K562 (cell line): ENCODE measurements at regions not wholly inside any gene's neighbourhood (a gene's known extent, or its start where the extent isn't known, plus 50 kb on each side); places are given as distances from the start of the nearest gene placed in this dataset.

Experiments used
- ATAC-seq: fragments of 200-7000 bp; cut with Tn5 transposase; 3 replicates; pipeline ENCODE4 v1.9.1; 2020; ENCODE audit warnings: moderate library complexity
- BruUV-seq: library from RNA; stranded (reverse); fragments of 400-500 nt; replicated peaks from 2 replicates; lab custom pipeline; 2021; lab: Mats Ljungman, UMichigan
- CTCF ChIA-PET: fragments of 300-600 bp; formaldehyde crosslinking; extraction: SDS; loops from one replicate; lab custom pipeline; 2021; ENCODE audit warnings: low intra/inter-chr PET ratio; lab: Yijun Ruan, JAX
- POLR2A ChIA-PET: fragments of 300-600, 350-650 bp; sonication (Branson Sonifier 250); formaldehyde crosslinking; extraction: SDS; loops from one replicate; lab custom pipeline; 2021; ENCODE audit warnings: antibody characterized with exemption, inconsistent platforms; lab: Yijun Ruan, JAX
- DNase-seq, 4 experiments: peaks; one replicate each; pipeline versions ENCODE4 v3.0.0 to v3.0.0-alpha.2; 2011 to 2018; ENCODE audit warnings: low spot score in 3 of 4, mixed read lengths in 3 of 4; ENCODE audit errors: extremely low read depth in 1 of 4
- FAIRE-seq: peaks from 2 replicates; lab custom pipeline; 2011; peaks lifted over from hg19 to GRCh38; lab: Jason Lieb, UNC
- H2AFZ ChIP-seq: 2 replicates; pipeline ENCODE4 v1.6.0; 2011; ENCODE audit warnings: low read depth, low read length, control low read depth, inconsistent platforms
- H3K27ac ChIP-seq: fragments of 200-600 bp; 3 replicates; pipeline ENCODE4 v1.8.0; 2011; ENCODE audit warnings: low read depth, mild to moderate bottlenecking, control low read depth, inconsistent platforms, low read length, moderate library complexity, mixed read lengths; ENCODE audit errors: extremely low read depth
- H3K27me3 ChIP-seq, 2 experiments: fragments of 300-600 bp in 1 of 2; 2 replicates in 1 of 2; 3 replicates in 1 of 2; pipeline versions ENCODE4 v1.6.0 to v1.8.0; 2011; ENCODE audit warnings: inconsistent platforms in 2 of 2, low read length in 2 of 2, mild to moderate bottlenecking in 1 of 2, mixed read lengths in 1 of 2, moderate library complexity in 1 of 2; ENCODE audit not compliant: control insufficient read depth in 2 of 2, insufficient read depth in 2 of 2
- H3K36me3 ChIP-seq: fragments of 300-600 bp; 3 replicates; pipeline ENCODE4 v1.8.0; 2011; ENCODE audit warnings: mild to moderate bottlenecking, low read length, inconsistent platforms; ENCODE audit not compliant: control insufficient read depth, insufficient read depth
- H3K4me1 ChIP-seq, 2 experiments: fragments of 200-600 bp in 1 of 2; replicated peaks in 1 of 2; 2 replicates in 1 of 2; 3 replicates in 1 of 2; pipeline versions ENCODE4 v1.5.1 to v1.8.0; 2011; ENCODE audit warnings: inconsistent platforms in 2 of 2, low read length in 2 of 2, mild to moderate bottlenecking in 1 of 2, mixed read lengths in 1 of 2, moderate library complexity in 1 of 2; ENCODE audit not compliant: control insufficient read depth in 2 of 2, insufficient read depth in 2 of 2
- H3K4me2 ChIP-seq: 2 replicates; pipeline ENCODE4 v1.6.1; 2011; ENCODE audit warnings: low read length, control low read depth, inconsistent platforms, mixed read lengths; ENCODE audit not compliant: insufficient read depth
- H3K4me3 ChIP-seq: fragments of 200-600 bp; sonication (generic), shearing (Covaris generic); 2 replicates; pipeline ENCODE4 v1.5.1; 2016; ENCODE audit warnings: control low read depth, inconsistent platforms
- H3K79me2 ChIP-seq: fragments of 200-600 bp; 3 replicates; pipeline ENCODE4 v1.8.0; 2011; ENCODE audit warnings: low read length, inconsistent platforms; ENCODE audit not compliant: control insufficient read depth, insufficient read depth
- H3K9ac ChIP-seq, 2 experiments: 2 replicates each; pipeline versions ENCODE4 v1.6.0 to v1.6.1; 2011; ENCODE audit warnings: low read depth in 2 of 2, low read length in 2 of 2, control low read depth in 1 of 2, inconsistent platforms in 1 of 2, mild to moderate bottlenecking in 1 of 2, mixed read lengths in 1 of 2; ENCODE audit not compliant: insufficient read depth in 1 of 2
- H3K9me1 ChIP-seq: one replicate; pipeline ENCODE4 v1.6.0; 2011; ENCODE audit warnings: inconsistent platforms, mild to moderate bottlenecking, low read length, moderate library complexity; ENCODE audit not compliant: control insufficient read depth, insufficient read depth
- H3K9me3 ChIP-seq: replicated peaks from 2 replicates; pipeline ENCODE4 v1.5.1; 2011; ENCODE audit warnings: low read depth, low read length, inconsistent platforms; ENCODE audit not compliant: control insufficient read depth, insufficient read depth
- H4K20me1 ChIP-seq: replicated peaks from 2 replicates; pipeline ENCODE4 v1.6.1; 2011; ENCODE audit warnings: low read length, inconsistent platforms, mixed read lengths; ENCODE audit not compliant: control insufficient read depth, insufficient read depth
- BCLAF1 ChIP-seq, 2 experiments: fragments of 450-650 bp in 1 of 2; IDR thresholded peaks; 2 replicates each; pipeline ENCODE4 v1.6.1; 2011 to 2017; ENCODE audit warnings: low read depth in 2 of 2, antibody characterized with exemption in 1 of 2, borderline replicate concordance in 1 of 2, low read length in 1 of 2, mild to moderate bottlenecking in 1 of 2, mixed read lengths in 1 of 2; ENCODE audit not compliant: control insufficient read depth in 1 of 2
- BRD4 ChIP-seq: fragments of 200-600 bp; sonication (generic); IDR thresholded peaks from 2 replicates; pipeline ENCODE4 v1.6.1; 2017; ENCODE audit warnings: inconsistent platforms
- CCAR2 ChIP-seq: fragments of 200-400 bp; formaldehyde crosslinking; IDR thresholded peaks from 2 replicates; pipeline ENCODE4 v1.6.1; 2017; ENCODE audit warnings: mild to moderate bottlenecking, low read depth, low read length
- ELF2 ChIP-seq: fragments of 250-450 bp; sonication (Bioruptor Pico); IDR thresholded peaks from 2 replicates; pipeline ENCODE4 v1.5.0; 2021; ENCODE audit warnings: mild to moderate bottlenecking
- FOXM1 ChIP-seq, 2 experiments: fragments of 450-650 bp in 1 of 2; sonication (generic) in 1 of 2; formaldehyde crosslinking in 1 of 2; IDR thresholded peaks; 2 replicates each; pipeline versions ENCODE4 v1.6.1 to v1.9.0; 2017 to 2022; ENCODE audit warnings: low read depth in 2 of 2, mild to moderate bottlenecking in 2 of 2, missing genetic modification reagents in 1 of 2, moderate library complexity in 1 of 2
- MTA1 ChIP-seq: fragments of 450-650 bp; IDR thresholded peaks from 2 replicates; pipeline ENCODE4 v1.6.1; 2017; ENCODE audit warnings: borderline replicate concordance
- PHTF2 ChIP-seq: fragments of 250-450 bp; sonication (Bioruptor Pico); IDR thresholded peaks from 2 replicates; pipeline ENCODE4 v1.5.0; 2021; ENCODE audit warnings: mild to moderate bottlenecking
- PRPF4 ChIP-seq: fragments of 200-400 bp; formaldehyde crosslinking; IDR thresholded peaks from one replicate; pipeline ENCODE4 v1.6.1; 2017; ENCODE audit warnings: low read length, low read depth, mild to moderate bottlenecking; ENCODE audit not compliant: insufficient read depth, poor library complexity, severe bottlenecking
- PTBP1 ChIP-seq: fragments of 200-400 bp; formaldehyde crosslinking; IDR thresholded peaks from 2 replicates; pipeline ENCODE4 v1.6.1; 2017; ENCODE audit warnings: low read depth, low read length
- RAD51 ChIP-seq: fragments of 450-650 bp; IDR thresholded peaks from 2 replicates; pipeline ENCODE4 v1.7.1; 2016; ENCODE audit warnings: low read depth, mild to moderate bottlenecking, borderline replicate concordance
- SREBF2 ChIP-seq: sonication (generic); formaldehyde crosslinking; IDR thresholded peaks from 2 replicates; pipeline ENCODE4 v1.4.0; 2020; ENCODE audit warnings: mild to moderate bottlenecking, missing genetic modification reagents
- ZNF280B ChIP-seq: fragments of 250-450 bp; sonication (Bioruptor Pico); IDR thresholded peaks from 2 replicates; pipeline ENCODE4 v1.5.1; 2021; ENCODE audit warnings: mild to moderate bottlenecking
- ZNF398 ChIP-seq: fragments of 250-450 bp; sonication (Bioruptor Pico); IDR thresholded peaks from 2 replicates; pipeline ENCODE4 v1.8.0; 2021; ENCODE audit warnings: moderate library complexity, mild to moderate bottlenecking, inconsistent platforms
- WGBS: fragments of 100-300 bp; shearing (Covaris generic); methylation state at CpG from one replicate; pipeline ENCODE4 v1.1.6; 2016; ENCODE audit warnings: low coverage, mixed read lengths; ENCODE audit not compliant: insufficient coverage; ENCODE audit errors: missing lambda C conversion rate; 5-methylcytosine and 5-hydroxymethylcytosine counted together
- in situ Hi-C: fragments of 300-500 bp; cut with MboI; formaldehyde crosslinking; loops from 4 replicates; pipeline ENCODE4 v1.15.0; 2018; ENCODE audit warnings: inconsistent platforms, mixed read lengths
- intact Hi-C: fragments of 100-400 bp; cut with micrococcal nuclease; formaldehyde crosslinking; loops from 2 replicates; pipeline ENCODE4 v1.14.2; 2022
- TF ChIP-seq, protein P1 (sequence below): sonication (generic); formaldehyde crosslinking; IDR thresholded peaks from 2 replicates; pipeline ENCODE4 v1.8.1; 2022; ENCODE audit warnings: missing genetic modification reagents

- TF ChIP-seq FOXM1 (IDR thresholded peaks at IDR 0.05; ENCODE audit: low read depth) (no peak), FOXM1 (CRISPR knock-in tag; IDR thresholded peaks at IDR 0.05; ENCODE audit: low read depth) (no peak), BRD4 (no peak)
- TF ChIP-seq, all 486 proteins: peak for 0
Measured at GRCh38 chr1:177514207-177514606, 343.4 kb downstream of the BRINP2 start (continued).

- intact Hi-C loops (no loop called here), in situ Hi-C loops (no loop called here)
- ChIA-PET CTCF (no interaction called here), POLR2A (no interaction called here)
- no peaks in the 10 kb centered on the region for H3K27me3 ChIP-seq
- no peak overlapping the region for H3K4me2 ChIP-seq
- H3K79me2 ChIP-seq = no peaks in the 10 kb centered on the region
- H3K9ac ChIP-seq = no peak overlapping the region
- H3K36me3 ChIP-seq = no peaks in the 10 kb centered on the region
- no TSS peak for BruUV-seq
- FAIRE-seq (no peak), ATAC-seq (no peak), DNase-seq (no peak)
- H3K9me1 ChIP-seq = no peaks in the 10 kb centered on the region
- H3K4me1 ChIP-seq = no peaks in the 10 kb centered on the region
- no peak overlapping the region for H2AFZ ChIP-seq
- no peak overlapping the region for H3K4me3 ChIP-seq
- no peak overlapping the region for H3K27ac ChIP-seq
- WGBS = 3% methylated on average over 5 of the region's 5 CpGs
- peaks cover 2% of the 10 kb centered on the region for H3K9me3 ChIP-seq
- no peaks in the 10 kb centered on the region for H4K20me1 ChIP-seq
- TF ChIP-seq PTBP1 = no peak
- TF ChIP-seq ZNF398 (CRISPR knock-in tag) = no peak
- no peak for TF ChIP-seq ZNF280B (CRISPR knock-in tag)
- TF ChIP-seq SREBF2 (CRISPR knock-in tag) = no peak
- TF ChIP-seq PHTF2 (CRISPR knock-in tag) = no peak
- TF ChIP-seq CCAR2 = no peak
- TF ChIP-seq MTA1 = no peak
- no peak for TF ChIP-seq BCLAF1 (IDR thresholded peaks at IDR 0.05; ENCODE audit: borderline replicate concordance in 1 of 2, control insufficient read depth in 1 of 2, low read depth in 2 of 2, low read length in 1 of 2)
- no peak for TF ChIP-seq PRPF4
- no peak for TF ChIP-seq RAD51
- TF ChIP-seq ELF2 (CRISPR knock-in tag) = no peak
- TF ChIP-seq, protein P1, sequence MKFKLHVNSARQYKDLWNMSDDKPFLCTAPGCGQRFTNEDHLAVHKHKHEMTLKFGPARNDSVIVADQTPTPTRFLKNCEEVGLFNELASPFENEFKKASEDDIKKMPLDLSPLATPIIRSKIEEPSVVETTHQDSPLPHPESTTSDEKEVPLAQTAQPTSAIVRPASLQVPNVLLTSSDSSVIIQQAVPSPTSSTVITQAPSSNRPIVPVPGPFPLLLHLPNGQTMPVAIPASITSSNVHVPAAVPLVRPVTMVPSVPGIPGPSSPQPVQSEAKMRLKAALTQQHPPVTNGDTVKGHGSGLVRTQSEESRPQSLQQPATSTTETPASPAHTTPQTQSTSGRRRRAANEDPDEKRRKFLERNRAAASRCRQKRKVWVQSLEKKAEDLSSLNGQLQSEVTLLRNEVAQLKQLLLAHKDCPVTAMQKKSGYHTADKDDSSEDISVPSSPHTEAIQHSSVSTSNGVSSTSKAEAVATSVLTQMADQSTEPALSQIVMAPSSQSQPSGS (CRISPR knock-in tag) = no peak
Measured at GRCh38 chr1:177511036-177511435, 340.3 kb downstream of the BRINP2 start.
